Liver (tissue), 3 donors: ENCODE measurements at regions not wholly inside any gene's neighbourhood (a gene's known extent, or its start where the extent isn't known, plus 50 kb on each side); places are given as distances from the start of the nearest gene placed in this dataset.

Source experiments
- EGR1 ChIP-seq, 2 donors: IDR thresholded peaks; 2 replicates each; pipeline ENCODE4 v1.6.1; 2016 to 2018; ENCODE audit warnings: antibody characterized with exemption in 2 of 2, low read depth in 2 of 2
- FOXA1 ChIP-seq: IDR thresholded peaks from 2 replicates; pipeline ENCODE4 v1.6.1; 2016; ENCODE audit warnings: antibody characterized with exemption
- GABPA ChIP-seq, 2 donors: IDR thresholded peaks in 1 of 2; conservative IDR thresholded peaks in 1 of 2; 2 replicates each; pipeline ENCODE4 v1.6.1; 2016; ENCODE audit warnings: antibody characterized with exemption in 2 of 2, mild to moderate bottlenecking in 1 of 2, moderate library complexity in 1 of 2
- HNF4G ChIP-seq: IDR thresholded peaks from 2 replicates; pipeline ENCODE4 v1.6.1; 2016; ENCODE audit warnings: antibody characterized with exemption
- JUND ChIP-seq, 2 donors: IDR thresholded peaks; 2 replicates each; pipeline ENCODE4 v1.6.1; 2016; ENCODE audit warnings: antibody characterized with exemption in 2 of 2
- RAD21 ChIP-seq, 2 donors: IDR thresholded peaks; 2 replicates each; pipeline ENCODE4 v1.6.1; 2016; ENCODE audit warnings: antibody characterized with exemption in 2 of 2, mild to moderate bottlenecking in 2 of 2
- SP1 ChIP-seq: IDR thresholded peaks from 2 replicates; pipeline ENCODE4 v1.6.1; 2018; ENCODE audit warnings: antibody characterized with exemption, mild to moderate bottlenecking
- YY1 ChIP-seq: IDR thresholded peaks from 2 replicates; pipeline ENCODE4 v1.6.1; 2016; ENCODE audit warnings: antibody characterized with exemption, mild to moderate bottlenecking
- TF ChIP-seq, protein P1 (sequence below): fragments of 150-350 bp; IDR thresholded peaks from 2 replicates; pipeline ENCODE4 v1.5.1; 2017; ENCODE audit warnings: improper control_type of control experiment, low read depth, low read length; ENCODE audit not compliant: missing input control
- TF ChIP-seq, protein P2 (sequence below): IDR thresholded peaks from 2 replicates; pipeline ENCODE4 v1.6.1; 2016; ENCODE audit warnings: antibody characterized with exemption
- TF ChIP-seq, protein P3 (sequence below): IDR thresholded peaks from 2 replicates; pipeline ENCODE4 v1.6.1; 2016; ENCODE audit warnings: antibody characterized with exemption, mild to moderate bottlenecking
- donor health status: healthy.
- donor health status: healthy.

DNA sequence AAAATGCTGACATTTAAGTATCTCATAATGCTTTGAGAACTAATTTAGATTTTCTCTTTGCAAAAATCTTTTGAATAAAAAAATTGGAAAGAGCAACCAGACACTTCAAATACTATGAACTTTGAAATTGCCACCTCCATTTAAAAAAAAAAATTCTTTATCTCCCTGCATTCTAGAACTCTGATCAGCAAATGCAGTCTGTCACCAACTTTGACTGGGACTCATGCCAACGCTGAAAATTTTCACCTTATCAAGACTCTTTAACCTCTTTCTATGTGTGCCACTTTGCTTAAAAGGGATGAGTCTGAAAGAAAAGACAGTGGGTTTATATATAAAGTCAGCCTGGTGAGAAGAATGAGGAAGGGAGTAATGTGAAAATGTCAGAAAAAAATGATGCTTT lies 191.2 kb upstream of the ARPP21 start:
- TF ChIP-seq, protein P1, sequence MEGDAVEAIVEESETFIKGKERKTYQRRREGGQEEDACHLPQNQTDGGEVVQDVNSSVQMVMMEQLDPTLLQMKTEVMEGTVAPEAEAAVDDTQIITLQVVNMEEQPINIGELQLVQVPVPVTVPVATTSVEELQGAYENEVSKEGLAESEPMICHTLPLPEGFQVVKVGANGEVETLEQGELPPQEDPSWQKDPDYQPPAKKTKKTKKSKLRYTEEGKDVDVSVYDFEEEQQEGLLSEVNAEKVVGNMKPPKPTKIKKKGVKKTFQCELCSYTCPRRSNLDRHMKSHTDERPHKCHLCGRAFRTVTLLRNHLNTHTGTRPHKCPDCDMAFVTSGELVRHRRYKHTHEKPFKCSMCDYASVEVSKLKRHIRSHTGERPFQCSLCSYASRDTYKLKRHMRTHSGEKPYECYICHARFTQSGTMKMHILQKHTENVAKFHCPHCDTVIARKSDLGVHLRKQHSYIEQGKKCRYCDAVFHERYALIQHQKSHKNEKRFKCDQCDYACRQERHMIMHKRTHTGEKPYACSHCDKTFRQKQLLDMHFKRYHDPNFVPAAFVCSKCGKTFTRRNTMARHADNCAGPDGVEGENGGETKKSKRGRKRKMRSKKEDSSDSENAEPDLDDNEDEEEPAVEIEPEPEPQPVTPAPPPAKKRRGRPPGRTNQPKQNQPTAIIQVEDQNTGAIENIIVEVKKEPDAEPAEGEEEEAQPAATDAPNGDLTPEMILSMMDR: no peak
- TF ChIP-seq, protein P2, sequence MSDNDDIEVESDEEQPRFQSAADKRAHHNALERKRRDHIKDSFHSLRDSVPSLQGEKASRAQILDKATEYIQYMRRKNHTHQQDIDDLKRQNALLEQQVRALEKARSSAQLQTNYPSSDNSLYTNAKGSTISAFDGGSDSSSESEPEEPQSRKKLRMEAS: no peak
- TF ChIP-seq YY1 (peak; percentile 56), JUND (IDR thresholded peaks at IDR 0.05) (no peak), SP1 (no peak), FOXA1 (no peak), RAD21 (IDR thresholded peaks at IDR 0.05) (no peak), EGR1 (IDR thresholded peaks at IDR 0.05; ENCODE audit: low read depth in 2 of 2) (no peak), HNF4G (no peak), GABPA (IDR thresholded peaks at IDR 0.05 in 1 of 2, conservative IDR thresholded peaks at IDR 0.05 in 1 of 2) (no peak)
- TF ChIP-seq, protein P3, sequence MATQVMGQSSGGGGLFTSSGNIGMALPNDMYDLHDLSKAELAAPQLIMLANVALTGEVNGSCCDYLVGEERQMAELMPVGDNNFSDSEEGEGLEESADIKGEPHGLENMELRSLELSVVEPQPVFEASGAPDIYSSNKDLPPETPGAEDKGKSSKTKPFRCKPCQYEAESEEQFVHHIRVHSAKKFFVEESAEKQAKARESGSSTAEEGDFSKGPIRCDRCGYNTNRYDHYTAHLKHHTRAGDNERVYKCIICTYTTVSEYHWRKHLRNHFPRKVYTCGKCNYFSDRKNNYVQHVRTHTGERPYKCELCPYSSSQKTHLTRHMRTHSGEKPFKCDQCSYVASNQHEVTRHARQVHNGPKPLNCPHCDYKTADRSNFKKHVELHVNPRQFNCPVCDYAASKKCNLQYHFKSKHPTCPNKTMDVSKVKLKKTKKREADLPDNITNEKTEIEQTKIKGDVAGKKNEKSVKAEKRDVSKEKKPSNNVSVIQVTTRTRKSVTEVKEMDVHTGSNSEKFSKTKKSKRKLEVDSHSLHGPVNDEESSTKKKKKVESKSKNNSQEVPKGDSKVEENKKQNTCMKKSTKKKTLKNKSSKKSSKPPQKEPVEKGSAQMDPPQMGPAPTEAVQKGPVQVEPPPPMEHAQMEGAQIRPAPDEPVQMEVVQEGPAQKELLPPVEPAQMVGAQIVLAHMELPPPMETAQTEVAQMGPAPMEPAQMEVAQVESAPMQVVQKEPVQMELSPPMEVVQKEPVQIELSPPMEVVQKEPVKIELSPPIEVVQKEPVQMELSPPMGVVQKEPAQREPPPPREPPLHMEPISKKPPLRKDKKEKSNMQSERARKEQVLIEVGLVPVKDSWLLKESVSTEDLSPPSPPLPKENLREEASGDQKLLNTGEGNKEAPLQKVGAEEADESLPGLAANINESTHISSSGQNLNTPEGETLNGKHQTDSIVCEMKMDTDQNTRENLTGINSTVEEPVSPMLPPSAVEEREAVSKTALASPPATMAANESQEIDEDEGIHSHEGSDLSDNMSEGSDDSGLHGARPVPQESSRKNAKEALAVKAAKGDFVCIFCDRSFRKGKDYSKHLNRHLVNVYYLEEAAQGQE: no peak
